ENCODE measurements at regions not wholly inside any gene's neighbourhood (a gene's known extent, or its start where the extent isn't known, plus 50 kb on each side); places are given as distances from the start of the nearest gene placed in this dataset.

GRCh38 chr4:89665662-89666061 is 171.3 kb downstream of the SNCA start:
- no peak for DNase-seq (ENCODE audit: low read depth)

GRCh38 chr4:89664521-89664920 is 172.4 kb downstream of the SNCA start:
- DNase-seq (ENCODE audit: low read depth): no peak

GRCh38 chr4:89661173-89661899 is 175.6 kb downstream of the SNCA start:
- no peak for DNase-seq (ENCODE audit: low read depth)

GRCh38 chr4:89660444-89661172 is 176.4 kb downstream of the SNCA start:
- DNase-seq (ENCODE audit: low read depth): no peak

- no peak for DNase-seq (ENCODE audit: low read depth)
Observed at GRCh38 chr4:89658701-89659024, 178.3 kb downstream of the SNCA start.

- DNase-seq (ENCODE audit: low read depth): no peak
Observed at GRCh38 chr4:89657931-89658700, 178.8 kb downstream of the SNCA start.

- no peak for DNase-seq (ENCODE audit: low read depth)
Observed at GRCh38 chr4:89653012-89653411, 183.9 kb downstream of the SNCA start.

GRCh38 chr4:89645482-89645881 is 191.5 kb downstream of the SNCA start:
- DNase-seq (ENCODE audit: low read depth): no peak

- DNase-seq (ENCODE audit: low read depth): no peak
Observed at GRCh38 chr4:89641367-89641687, 195.6 kb downstream of the SNCA start.

GRCh38 chr4:89640620-89641366 is 196.2 kb downstream of the SNCA start:
- DNase-seq (ENCODE audit: low read depth): no peak

- DNase-seq (ENCODE audit: low read depth): no peak
Observed at GRCh38 chr4:89639395-89639794, 197.6 kb downstream of the SNCA start.

GRCh38 chr4:89625599-89626293 is 211.2 kb downstream of the SNCA start:
- DNase-seq (ENCODE audit: low read depth): no peak

GRCh38 chr4:89619206-89619962 is 217.6 kb downstream of the SNCA start:
- DNase-seq (ENCODE audit: low read depth): no peak

- no peak for DNase-seq (ENCODE audit: low read depth)
Observed at GRCh38 chr4:89618151-89618550, 218.8 kb downstream of the SNCA start.

GRCh38 chr4:89617317-89617716 is 219.6 kb downstream of the SNCA start:
- no peak for DNase-seq (ENCODE audit: low read depth)

GRCh38 chr4:89616382-89616781 is 220.6 kb downstream of the SNCA start:
- no peak for DNase-seq (ENCODE audit: low read depth)

GRCh38 chr4:89615051-89615450 is 221.9 kb downstream of the SNCA start:
- DNase-seq (ENCODE audit: low read depth): no peak

- DNase-seq (ENCODE audit: low read depth): no peak
Observed at GRCh38 chr4:89614155-89614554, 222.8 kb downstream of the SNCA start.

- DNase-seq (ENCODE audit: low read depth): no peak
Observed at GRCh38 chr4:89610236-89610635, 226.7 kb downstream of the SNCA start.

- DNase-seq (ENCODE audit: low read depth): no peak
Observed at GRCh38 chr4:89609756-89610155, 227.2 kb downstream of the SNCA start.

- DNase-seq (ENCODE audit: low read depth): no peak
Observed at GRCh38 chr4:89604951-89605350, 232.0 kb downstream of the SNCA start.
